H1 (cell line): ENCODE measurements at regions not wholly inside any gene's neighbourhood (a gene's known extent, or its start where the extent isn't known, plus 50 kb on each side); places are given as distances from the start of the nearest gene placed in this dataset.

Experiments
- CTCF ChIA-PET: fragments of 300-600 bp; sonication (Branson Sonifier 250); formaldehyde crosslinking; loops from one replicate; lab custom pipeline; 2021; ENCODE audit not compliant: partially characterized antibody; lab: Charles Lee
- POLR2A ChIA-PET: fragments of 300-600 bp; sonication (Branson Sonifier 250); formaldehyde crosslinking; loops from one replicate; lab custom pipeline; 2021; ENCODE audit warnings: inconsistent platforms; ENCODE audit not compliant: partially characterized antibody; lab: Charles Lee
- DNase-seq, 2 experiments: peaks; one replicate each; pipeline versions ENCODE4 v3.0.0 to v3.0.0-alpha.2; 2010 to 2022; ENCODE audit warnings: low spot score in 2 of 2, low read depth in 1 of 2, mixed read lengths in 1 of 2
- FAIRE-seq: peaks from 2 replicates; lab custom pipeline; 2011; peaks lifted over from hg19 to GRCh38; lab: Jason Lieb, UNC
- H2AFZ ChIP-seq: 2 replicates; pipeline ENCODE4 v1.8.1; 2012; ENCODE audit warnings: low read length, inconsistent platforms
- H2AK5ac ChIP-seq: 2 replicates; pipeline ENCODE4 v1.6.1; 2013; ENCODE audit warnings: low read depth, low read length
- H2BK120ac ChIP-seq: replicated peaks from 2 replicates; pipeline ENCODE3; 2013; ENCODE audit warnings: low read depth, low read length, inconsistent platforms
- H2BK12ac ChIP-seq: 2 replicates; pipeline ENCODE4 v1.6.1; 2013; ENCODE audit warnings: low read depth, low read length
- H2BK15ac ChIP-seq: 2 replicates; pipeline ENCODE4 v1.6.1; 2013; ENCODE audit warnings: low read length
- H2BK20ac ChIP-seq: 2 replicates; pipeline ENCODE4 v1.6.1; 2013; ENCODE audit warnings: low read length
- H2BK5ac ChIP-seq: 2 replicates; pipeline ENCODE4 v1.6.1; 2013; ENCODE audit warnings: low read depth, low read length
- H3K14ac ChIP-seq: 2 replicates; pipeline ENCODE4 v1.6.1; 2013; ENCODE audit warnings: inconsistent platforms; ENCODE audit not compliant: insufficient read length
- H3K18ac ChIP-seq: 2 replicates; pipeline ENCODE4 v1.6.1; 2013; ENCODE audit warnings: low read length; ENCODE audit errors: extremely low read depth
- H3K23ac ChIP-seq: 2 replicates; pipeline ENCODE4 v1.6.1; 2013; ENCODE audit warnings: inconsistent platforms; ENCODE audit not compliant: insufficient read length
- H3K23me2 ChIP-seq: 2 replicates; pipeline ENCODE4 v1.6.1; 2013; ENCODE audit warnings: low read depth, low read length
- H3K27ac ChIP-seq: 2 replicates; pipeline ENCODE4 v1.6.1; 2011; ENCODE audit warnings: low read depth, low read length, inconsistent platforms
- H3K27me3 ChIP-seq, 4 experiments: replicated peaks in 1 of 4; 1 replicate in 1 of 4; 2 replicates in 3 of 4; pipeline versions ENCODE4 v1.6.1 to v1.8.1; 2011 to 2013; ENCODE audit warnings: low read length in 3 of 4, mild to moderate bottlenecking in 3 of 4, inconsistent platforms in 2 of 4, mixed read lengths in 2 of 4, moderate library complexity in 1 of 4; ENCODE audit not compliant: control insufficient read depth in 3 of 4, insufficient read depth in 3 of 4; ENCODE audit errors: extremely low read depth in 1 of 4
- H3K36me3 ChIP-seq, 4 experiments: 2 replicates each; pipeline versions ENCODE4 v1.6.1 to v1.8.1; 2011 to 2013; ENCODE audit warnings: mild to moderate bottlenecking in 4 of 4, low read length in 3 of 4, moderate library complexity in 2 of 4, control low read depth in 1 of 4, inconsistent platforms in 1 of 4; ENCODE audit not compliant: insufficient read depth in 4 of 4, control insufficient read depth in 2 of 4
- H3K4ac ChIP-seq: replicated peaks from 2 replicates; pipeline ENCODE3; 2013; ENCODE audit warnings: low read length, low read depth, mixed read lengths, inconsistent platforms; ENCODE audit not compliant: insufficient read length
- H3K4me1 ChIP-seq, 4 experiments: replicated peaks in 1 of 4; 1 replicate in 1 of 4; 2 replicates in 3 of 4; pipeline versions ENCODE4 v1.6.1 to v1.8.1; 2011 to 2013; ENCODE audit warnings: low read length in 3 of 4, inconsistent platforms in 2 of 4, mixed read lengths in 1 of 4; ENCODE audit not compliant: insufficient read depth in 4 of 4, control insufficient read depth in 3 of 4
- H3K4me2 ChIP-seq, 2 experiments: 2 replicates each; pipeline versions ENCODE4 v1.6.1 to v1.8.1; 2011 to 2013; ENCODE audit warnings: low read depth in 2 of 2, low read length in 2 of 2, control low read depth in 1 of 2, inconsistent platforms in 1 of 2, mild to moderate bottlenecking in 1 of 2; ENCODE audit not compliant: insufficient read depth in 1 of 2
- H3K4me3 ChIP-seq, 4 experiments: fragments of 200-600, 300-600 bp in 1 of 4; sonication (generic), shearing (Covaris generic), sonication (Bioruptor Twin) in 1 of 4; 2 replicates each; pipeline versions ENCODE4 v1.5.1 to v1.8.1; 2011 to 2016; ENCODE audit warnings: low read length in 4 of 4, low read depth in 3 of 4, control low read depth in 2 of 4, inconsistent platforms in 2 of 4, mild to moderate bottlenecking in 2 of 4, mixed read lengths in 1 of 4, moderate library complexity in 1 of 4; ENCODE audit not compliant: insufficient read depth in 2 of 4; ENCODE audit errors: extremely low read depth in 1 of 4
- H3K56ac ChIP-seq: replicated peaks from 2 replicates; pipeline ENCODE3; 2013; ENCODE audit warnings: low read depth, mild to moderate bottlenecking, mixed read lengths, low read length, inconsistent platforms; ENCODE audit not compliant: insufficient read length
- H3K79me1 ChIP-seq: 2 replicates; pipeline ENCODE4 v1.6.1; 2013; ENCODE audit warnings: low read depth, low read length, control low read depth
- H3K79me2 ChIP-seq, 2 experiments: 2 replicates each; pipeline versions ENCODE4 v1.6.1 to v1.8.1; 2012 to 2013; ENCODE audit warnings: low read length in 2 of 2, mild to moderate bottlenecking in 2 of 2, inconsistent platforms in 1 of 2; ENCODE audit not compliant: insufficient read depth in 2 of 2, control insufficient read depth in 1 of 2
- H3K9ac ChIP-seq, 4 experiments: replicated peaks in 1 of 4; 1 replicate in 1 of 4; 2 replicates in 3 of 4; pipeline versions ENCODE4 v1.6.1 to v1.8.1; 2011 to 2013; ENCODE audit warnings: low read depth in 3 of 4, low read length in 3 of 4, control low read depth in 2 of 4, mild to moderate bottlenecking in 2 of 4, moderate library complexity in 2 of 4, inconsistent platforms in 1 of 4; ENCODE audit errors: extremely low read depth in 1 of 4
- H3K9me3 ChIP-seq, 2 experiments: 2 replicates each; pipeline versions ENCODE4 v1.6.1 to v1.8.1; 2012 to 2013; ENCODE audit warnings: mild to moderate bottlenecking in 2 of 2, moderate library complexity in 2 of 2, control low read depth in 1 of 2, inconsistent platforms in 1 of 2, low read depth in 1 of 2, low read length in 1 of 2, mixed read lengths in 1 of 2; ENCODE audit not compliant: insufficient read depth in 2 of 2
- H4K20me1 ChIP-seq, 2 experiments: replicated peaks in 1 of 2; 2 replicates each; pipeline versions ENCODE3 to v1.8.1; 2011 to 2013; ENCODE audit warnings: inconsistent platforms in 2 of 2, low read length in 2 of 2, mild to moderate bottlenecking in 1 of 2; ENCODE audit not compliant: insufficient read depth in 2 of 2, control insufficient read depth in 1 of 2
- H4K5ac ChIP-seq: 2 replicates; pipeline ENCODE4 v1.6.1; 2013; ENCODE audit warnings: low read length, low read depth, mixed read lengths, inconsistent platforms; ENCODE audit not compliant: insufficient read length
- H4K8ac ChIP-seq: 2 replicates; pipeline ENCODE4 v1.8.0; 2013; ENCODE audit warnings: mild to moderate bottlenecking, moderate library complexity, low read length, inconsistent platforms; ENCODE audit not compliant: insufficient read depth; ENCODE audit errors: extremely low read depth
- H4K91ac ChIP-seq: replicated peaks from 2 replicates; pipeline ENCODE3; 2013; ENCODE audit warnings: low read length, mixed read lengths, inconsistent platforms; ENCODE audit not compliant: insufficient read length
- GTF2F1 ChIP-seq: IDR thresholded peaks from 2 replicates; pipeline ENCODE4 v1.6.1; 2012; ENCODE audit warnings: low read depth, low read length, improper control_type of control experiment, borderline replicate concordance
- NANOG ChIP-seq: IDR thresholded peaks from 2 replicates; pipeline ENCODE4 v1.6.1; 2011; ENCODE audit warnings: low read length, low read depth, mild to moderate bottlenecking, inconsistent platforms; ENCODE audit not compliant: insufficient read depth, poor library complexity, severe bottlenecking
- POLR2A ChIP-seq, 2 experiments: IDR thresholded peaks; 1 replicate in 1 of 2; 2 replicates in 1 of 2; pipeline ENCODE4 v1.6.1; 2011; ENCODE audit warnings: low read depth in 2 of 2, low read length in 2 of 2, mild to moderate bottlenecking in 2 of 2; ENCODE audit errors: control extremely low read depth in 1 of 2
- RXRA ChIP-seq: IDR thresholded peaks from 2 replicates; pipeline ENCODE4 v1.6.1; 2011; ENCODE audit warnings: low read depth, mild to moderate bottlenecking, low read length, moderate library complexity; ENCODE audit not compliant: insufficient read depth
- WGBS, 2 experiments: shearing (Covaris generic) in 1 of 2; methylation state at CpG; one replicate each; pipeline versions ENCODE4 v1.1.6 to v1.1.7; 2013 to 2015; ENCODE audit warnings: low lambda C conversion rate in 2 of 2, mixed read lengths in 2 of 2, inconsistent platforms in 1 of 2, low coverage in 1 of 2, missing lambda C conversion rate in 1 of 2; ENCODE audit not compliant: insufficient replicate concordance in 2 of 2, insufficient coverage in 1 of 2, insufficient read length in 1 of 2; ENCODE audit errors: extremely low coverage in 1 of 2, missing lambda C conversion rate in 1 of 2; 5-methylcytosine and 5-hydroxymethylcytosine counted together
- TF ChIP-seq, protein P1 (sequence below): IDR thresholded peaks from 2 replicates; pipeline ENCODE4 v1.6.1; 2012; ENCODE audit warnings: inconsistent platforms

DNA sequence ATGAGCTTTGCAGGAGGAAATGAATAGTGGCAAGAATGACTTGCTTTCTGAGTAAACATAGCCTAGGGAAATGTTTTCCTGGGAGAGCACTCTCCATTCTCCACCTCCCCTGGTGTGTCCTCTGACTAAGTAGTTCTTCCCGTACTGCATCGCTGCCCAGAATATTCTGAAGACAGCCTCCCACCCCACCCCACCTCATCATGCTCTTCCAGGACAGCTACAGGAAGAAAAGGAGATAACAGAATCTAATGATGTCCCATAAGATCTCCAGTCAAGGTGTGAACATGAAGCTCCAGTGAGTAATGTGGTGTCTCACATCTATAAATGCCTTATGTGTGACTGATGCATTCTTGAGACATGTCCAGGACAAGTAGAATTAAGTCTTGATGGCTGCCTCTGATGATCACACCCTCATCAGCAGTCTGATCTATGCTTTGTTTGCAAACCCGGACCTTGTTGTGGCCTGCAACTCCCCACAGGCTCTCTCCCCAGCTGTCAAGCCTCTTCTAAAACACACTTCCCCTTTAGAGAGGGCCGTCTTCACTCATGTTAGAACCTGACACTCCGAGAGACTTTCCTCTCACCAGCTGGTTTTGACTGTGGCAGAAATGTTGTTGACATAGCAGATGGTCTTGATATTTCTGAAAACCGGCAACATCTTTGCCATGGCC, 183.0 kb downstream of the CYYR1 start:
- H3K4me2 ChIP-seq: no peak overlapping the region
- TF ChIP-seq POLR2A (IDR thresholded peaks at IDR 0.05; ENCODE audit: control extremely low read depth in 1 of 2, low read depth in 2 of 2, low read length in 2 of 2) (no peak), GTF2F1 (no peak), RXRA (no peak), NANOG (no peak)
- TF ChIP-seq, protein P1, sequence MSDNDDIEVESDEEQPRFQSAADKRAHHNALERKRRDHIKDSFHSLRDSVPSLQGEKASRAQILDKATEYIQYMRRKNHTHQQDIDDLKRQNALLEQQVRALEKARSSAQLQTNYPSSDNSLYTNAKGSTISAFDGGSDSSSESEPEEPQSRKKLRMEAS: no peak

More for the DNA sequence above, 183.0 kb downstream of the CYYR1 start:
- Histone ChIP-seq H3K4me1 (no peaks in the 10 kb centered on the region), H2BK20ac (no peak overlapping the region), H2BK5ac (no peak overlapping the region), H4K91ac (no peak overlapping the region), H3K79me2 (no peaks in the 10 kb centered on the region), H4K20me1 (no peaks in the 10 kb centered on the region), H3K18ac (no peak overlapping the region), H2BK120ac (no peak overlapping the region), H3K36me3 (no peaks in the 10 kb centered on the region), H3K27ac (no peak overlapping the region), H3K4me3 (no peak overlapping the region), H3K14ac (no peak overlapping the region), H4K5ac (no peak overlapping the region), H3K9me3 (no peaks in the 10 kb centered on the region), H2BK15ac (no peak overlapping the region), H4K8ac (no peak overlapping the region), H2AFZ (no peak overlapping the region), H3K23ac (no peak overlapping the region), H3K79me1 (no peaks in the 10 kb centered on the region), H3K56ac (no peak overlapping the region), H3K9ac (no peak overlapping the region), H3K4ac (no peak overlapping the region), H2BK12ac (no peak overlapping the region), H2AK5ac (no peak overlapping the region), H3K23me2 (no peaks in the 10 kb centered on the region), H3K27me3 (no peaks in the 10 kb centered on the region)
- FAIRE-seq: no peak
- 87% methylated on average over 6 of the region's 6 CpGs; no CpG with 5 or more reads in 1 of the 2 experiments for WGBS, 2 experiments
- CTCF ChIA-PET: no interaction called here
- POLR2A ChIA-PET: interaction anchor here (0.6 kb wide), 1 partner anchor 665 kb away, joined by 3 read pairs; no protein-coding TSS in a partner anchor
- DNase-seq: no peak
